Testis (tissue), 2 donors: ENCODE measurements at regions not wholly inside any gene's neighbourhood (a gene's known extent, or its start where the extent isn't known, plus 50 kb on each side); places are given as distances from the start of the nearest gene placed in this dataset.

ENCODE experiments used
- POLR2A ChIP-seq: fragments of 450-650 bp; IDR thresholded peaks from one replicate; pipeline ENCODE4 v1.6.1; 2017; ENCODE audit warnings: antibody characterized with exemption, mild to moderate bottlenecking, moderate library complexity
- TF ChIP-seq, protein P1 (sequence below), 3 experiments: fragments of 450-650 bp in 2 of 3; fragments of 200-600 bp in 1 of 3; sonication (generic) in 1 of 3; IDR thresholded peaks; one replicate each; pipeline ENCODE4 v1.5.1; 2016 to 2019; ENCODE audit warnings: antibody characterized with exemption in 3 of 3, mild to moderate bottlenecking in 2 of 3, moderate library complexity in 1 of 3

DNA sequence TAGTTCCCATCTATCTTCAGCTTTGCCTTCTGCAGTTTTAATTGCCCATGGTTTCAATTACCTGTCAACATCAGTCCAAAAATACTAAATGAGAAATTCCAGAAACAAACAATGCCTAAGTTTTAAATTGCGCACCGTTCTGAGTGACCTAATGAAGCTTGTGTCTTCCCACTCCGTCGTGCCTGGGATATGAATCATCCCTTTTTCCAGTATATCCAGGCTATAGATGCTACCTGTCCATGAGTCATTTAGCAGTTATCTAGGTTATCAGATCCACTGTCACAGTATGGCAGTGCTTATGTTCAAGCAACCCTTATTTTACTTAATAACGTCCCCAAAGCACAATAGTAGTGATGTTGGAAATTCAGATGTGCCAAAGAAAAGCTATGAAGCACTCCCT, 363.6 kb upstream of the FAM241A start:
- TF ChIP-seq, protein P1, sequence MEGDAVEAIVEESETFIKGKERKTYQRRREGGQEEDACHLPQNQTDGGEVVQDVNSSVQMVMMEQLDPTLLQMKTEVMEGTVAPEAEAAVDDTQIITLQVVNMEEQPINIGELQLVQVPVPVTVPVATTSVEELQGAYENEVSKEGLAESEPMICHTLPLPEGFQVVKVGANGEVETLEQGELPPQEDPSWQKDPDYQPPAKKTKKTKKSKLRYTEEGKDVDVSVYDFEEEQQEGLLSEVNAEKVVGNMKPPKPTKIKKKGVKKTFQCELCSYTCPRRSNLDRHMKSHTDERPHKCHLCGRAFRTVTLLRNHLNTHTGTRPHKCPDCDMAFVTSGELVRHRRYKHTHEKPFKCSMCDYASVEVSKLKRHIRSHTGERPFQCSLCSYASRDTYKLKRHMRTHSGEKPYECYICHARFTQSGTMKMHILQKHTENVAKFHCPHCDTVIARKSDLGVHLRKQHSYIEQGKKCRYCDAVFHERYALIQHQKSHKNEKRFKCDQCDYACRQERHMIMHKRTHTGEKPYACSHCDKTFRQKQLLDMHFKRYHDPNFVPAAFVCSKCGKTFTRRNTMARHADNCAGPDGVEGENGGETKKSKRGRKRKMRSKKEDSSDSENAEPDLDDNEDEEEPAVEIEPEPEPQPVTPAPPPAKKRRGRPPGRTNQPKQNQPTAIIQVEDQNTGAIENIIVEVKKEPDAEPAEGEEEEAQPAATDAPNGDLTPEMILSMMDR (IDR thresholded peaks at IDR 0.05): no peak
- no peak for TF ChIP-seq POLR2A
